ENCODE measurements at regions not wholly inside any gene's neighbourhood (a gene's known extent, or its start where the extent isn't known, plus 50 kb on each side); places are given as distances from the start of the nearest gene placed in this dataset.

DNA sequence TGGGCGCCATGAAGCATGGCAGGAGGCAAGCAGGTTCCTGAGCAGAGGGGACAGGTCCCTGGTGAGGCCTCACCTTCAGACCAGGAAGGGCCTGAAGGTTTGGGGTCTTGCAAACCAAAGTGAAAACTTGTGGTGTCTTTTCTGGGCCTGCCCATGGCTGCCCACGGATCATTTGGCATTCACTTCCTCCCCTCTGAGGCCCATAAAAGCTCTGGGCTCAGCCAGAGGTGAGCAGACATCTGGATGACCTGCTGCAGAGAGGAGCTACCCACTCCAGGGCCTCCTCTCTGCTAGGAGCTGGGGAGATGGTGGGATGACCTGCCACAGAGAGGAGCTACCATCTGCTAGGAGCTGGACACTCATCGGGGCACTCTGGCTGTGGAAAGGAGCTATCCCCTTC lies 112.9 kb upstream of the TMEM18 start:
- H3K4me3 Mint-ChIP-seq: no peak overlapping the region
- no peaks in the 10 kb centered on the region for H3K27me3 Mint-ChIP-seq (ENCODE audit: insufficient read depth, low read depth, poor library complexity)
- TF ChIP-seq ZNF114 (CRISPR knock-in tag; IDR thresholded peaks at IDR 0.05) (no peak), JUNB (IDR thresholded peaks at IDR 0.05; ENCODE audit: unreplicated experiment) (no peak), POLR2AphosphoS5 (IDR thresholded peaks at IDR 0.05; ENCODE audit: low read depth) (no peak), STAT1 (IDR thresholded peaks at IDR 0.05; ENCODE audit: unreplicated experiment) (no peak), ZNF331 (CRISPR knock-in tag; IDR thresholded peaks at IDR 0.05; ENCODE audit: low read depth) (no peak), EZH2phosphoT487 (IDR thresholded peaks at IDR 0.05; ENCODE audit: unreplicated experiment) (no peak), CREB1 (CRISPR knock-in tag; IDR thresholded peaks at IDR 0.05; ENCODE audit: low read depth) (no peak), NANOG (IDR thresholded peaks at IDR 0.05; ENCODE audit: borderline replicate concordance) (no peak), EZH2 (IDR thresholded peaks at IDR 0.05; ENCODE audit: low read depth, unreplicated experiment) (no peak), ZNF462 (CRISPR knock-in tag; IDR thresholded peaks at IDR 0.05) (no peak)
- TF ChIP-seq, protein P1, sequence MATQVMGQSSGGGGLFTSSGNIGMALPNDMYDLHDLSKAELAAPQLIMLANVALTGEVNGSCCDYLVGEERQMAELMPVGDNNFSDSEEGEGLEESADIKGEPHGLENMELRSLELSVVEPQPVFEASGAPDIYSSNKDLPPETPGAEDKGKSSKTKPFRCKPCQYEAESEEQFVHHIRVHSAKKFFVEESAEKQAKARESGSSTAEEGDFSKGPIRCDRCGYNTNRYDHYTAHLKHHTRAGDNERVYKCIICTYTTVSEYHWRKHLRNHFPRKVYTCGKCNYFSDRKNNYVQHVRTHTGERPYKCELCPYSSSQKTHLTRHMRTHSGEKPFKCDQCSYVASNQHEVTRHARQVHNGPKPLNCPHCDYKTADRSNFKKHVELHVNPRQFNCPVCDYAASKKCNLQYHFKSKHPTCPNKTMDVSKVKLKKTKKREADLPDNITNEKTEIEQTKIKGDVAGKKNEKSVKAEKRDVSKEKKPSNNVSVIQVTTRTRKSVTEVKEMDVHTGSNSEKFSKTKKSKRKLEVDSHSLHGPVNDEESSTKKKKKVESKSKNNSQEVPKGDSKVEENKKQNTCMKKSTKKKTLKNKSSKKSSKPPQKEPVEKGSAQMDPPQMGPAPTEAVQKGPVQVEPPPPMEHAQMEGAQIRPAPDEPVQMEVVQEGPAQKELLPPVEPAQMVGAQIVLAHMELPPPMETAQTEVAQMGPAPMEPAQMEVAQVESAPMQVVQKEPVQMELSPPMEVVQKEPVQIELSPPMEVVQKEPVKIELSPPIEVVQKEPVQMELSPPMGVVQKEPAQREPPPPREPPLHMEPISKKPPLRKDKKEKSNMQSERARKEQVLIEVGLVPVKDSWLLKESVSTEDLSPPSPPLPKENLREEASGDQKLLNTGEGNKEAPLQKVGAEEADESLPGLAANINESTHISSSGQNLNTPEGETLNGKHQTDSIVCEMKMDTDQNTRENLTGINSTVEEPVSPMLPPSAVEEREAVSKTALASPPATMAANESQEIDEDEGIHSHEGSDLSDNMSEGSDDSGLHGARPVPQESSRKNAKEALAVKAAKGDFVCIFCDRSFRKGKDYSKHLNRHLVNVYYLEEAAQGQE (IDR thresholded peaks at IDR 0.05; ENCODE audit: unreplicated experiment): no peak
- TF ChIP-seq, protein P2, sequence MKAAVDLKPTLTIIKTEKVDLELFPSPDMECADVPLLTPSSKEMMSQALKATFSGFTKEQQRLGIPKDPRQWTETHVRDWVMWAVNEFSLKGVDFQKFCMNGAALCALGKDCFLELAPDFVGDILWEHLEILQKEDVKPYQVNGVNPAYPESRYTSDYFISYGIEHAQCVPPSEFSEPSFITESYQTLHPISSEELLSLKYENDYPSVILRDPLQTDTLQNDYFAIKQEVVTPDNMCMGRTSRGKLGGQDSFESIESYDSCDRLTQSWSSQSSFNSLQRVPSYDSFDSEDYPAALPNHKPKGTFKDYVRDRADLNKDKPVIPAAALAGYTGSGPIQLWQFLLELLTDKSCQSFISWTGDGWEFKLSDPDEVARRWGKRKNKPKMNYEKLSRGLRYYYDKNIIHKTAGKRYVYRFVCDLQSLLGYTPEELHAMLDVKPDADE (IDR thresholded peaks at IDR 0.05): no peak
- TF ChIP-seq, protein P3, sequence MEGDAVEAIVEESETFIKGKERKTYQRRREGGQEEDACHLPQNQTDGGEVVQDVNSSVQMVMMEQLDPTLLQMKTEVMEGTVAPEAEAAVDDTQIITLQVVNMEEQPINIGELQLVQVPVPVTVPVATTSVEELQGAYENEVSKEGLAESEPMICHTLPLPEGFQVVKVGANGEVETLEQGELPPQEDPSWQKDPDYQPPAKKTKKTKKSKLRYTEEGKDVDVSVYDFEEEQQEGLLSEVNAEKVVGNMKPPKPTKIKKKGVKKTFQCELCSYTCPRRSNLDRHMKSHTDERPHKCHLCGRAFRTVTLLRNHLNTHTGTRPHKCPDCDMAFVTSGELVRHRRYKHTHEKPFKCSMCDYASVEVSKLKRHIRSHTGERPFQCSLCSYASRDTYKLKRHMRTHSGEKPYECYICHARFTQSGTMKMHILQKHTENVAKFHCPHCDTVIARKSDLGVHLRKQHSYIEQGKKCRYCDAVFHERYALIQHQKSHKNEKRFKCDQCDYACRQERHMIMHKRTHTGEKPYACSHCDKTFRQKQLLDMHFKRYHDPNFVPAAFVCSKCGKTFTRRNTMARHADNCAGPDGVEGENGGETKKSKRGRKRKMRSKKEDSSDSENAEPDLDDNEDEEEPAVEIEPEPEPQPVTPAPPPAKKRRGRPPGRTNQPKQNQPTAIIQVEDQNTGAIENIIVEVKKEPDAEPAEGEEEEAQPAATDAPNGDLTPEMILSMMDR (conservative IDR thresholded peaks at IDR 0.05; ENCODE audit: low read depth in 2 of 2): no peak
- no peaks in the 10 kb centered on the region for H3F3A ChIP-seq (replicated peaks; ENCODE audit: low read depth)
- H4K20me1 ChIP-seq (replicated peaks; ENCODE audit: insufficient read depth): no peaks in the 10 kb centered on the region
- no peaks in the 10 kb centered on the region for H3K27me3 ChIP-seq (ENCODE audit: insufficient read depth)
- H3K4me3 ChIP-seq: no peak overlapping the region
- no peak for DNase-seq (ENCODE audit: low spot score)
- H3K79me2 ChIP-seq (replicated peaks; ENCODE audit: insufficient read depth): no peaks in the 10 kb centered on the region
- peaks cover 11% of the 10 kb centered on the region for H3K36me3 Mint-ChIP-seq (ENCODE audit: low read depth)
- no peak overlapping the region for H2AFZ ChIP-seq
- no peak overlapping the region for H3K27ac Mint-ChIP-seq
- H3K4me1 Mint-ChIP-seq: peaks cover 3% of the 10 kb centered on the region
- no peak for ATAC-seq
- H3K36me3 ChIP-seq (ENCODE audit: insufficient read depth): no peaks in the 10 kb centered on the region
- no peak overlapping the region for H3K4me2 ChIP-seq
- peaks cover 19% of the 10 kb centered on the region for H3K9me2 ChIP-seq (ENCODE audit: insufficient read depth)
- H3K4me1 ChIP-seq (ENCODE audit: insufficient read depth): no peaks in the 10 kb centered on the region
- H3K27ac ChIP-seq (ENCODE audit: low read depth): no peak overlapping the region
- H3K9me3 Mint-ChIP-seq: peaks cover 32% of the 10 kb centered on the region

Data from GM23338 (cell line).